Endothelial cell of hepatic sinusoid (primary cell): ENCODE measurements at regions not wholly inside any gene's neighbourhood (a gene's known extent, or its start where the extent isn't known, plus 50 kb on each side); places are given as distances from the start of the nearest gene placed in this dataset.

Experiments used
- in situ Hi-C: cut with HindIII; loops from 2 replicates; pipeline ENCODE4 v1.10.0; 2017; ENCODE audit warnings: low sequenced_read_pairs

DNA sequence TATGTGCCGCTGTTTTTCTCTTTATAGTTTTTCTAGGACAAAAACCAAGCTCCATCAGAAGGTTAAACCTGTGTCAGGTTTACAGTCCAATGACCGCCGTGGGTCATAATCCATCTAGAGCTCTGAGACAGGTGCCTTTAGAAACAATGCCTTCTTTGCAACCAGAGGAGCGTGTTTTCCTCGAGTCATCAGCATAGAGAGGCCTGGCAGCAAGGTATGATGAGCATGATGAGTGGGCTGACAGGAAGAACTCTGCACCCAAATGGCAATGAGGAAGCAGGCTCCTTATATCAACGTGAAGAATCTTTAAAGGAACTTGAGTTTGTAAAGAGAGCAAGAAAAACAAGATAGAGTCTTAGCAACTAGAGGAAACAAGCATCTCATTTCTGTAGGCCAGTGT lies 60.5 kb upstream of the NUDT4 start:
- in situ Hi-C loops: no loop called here

DNA sequence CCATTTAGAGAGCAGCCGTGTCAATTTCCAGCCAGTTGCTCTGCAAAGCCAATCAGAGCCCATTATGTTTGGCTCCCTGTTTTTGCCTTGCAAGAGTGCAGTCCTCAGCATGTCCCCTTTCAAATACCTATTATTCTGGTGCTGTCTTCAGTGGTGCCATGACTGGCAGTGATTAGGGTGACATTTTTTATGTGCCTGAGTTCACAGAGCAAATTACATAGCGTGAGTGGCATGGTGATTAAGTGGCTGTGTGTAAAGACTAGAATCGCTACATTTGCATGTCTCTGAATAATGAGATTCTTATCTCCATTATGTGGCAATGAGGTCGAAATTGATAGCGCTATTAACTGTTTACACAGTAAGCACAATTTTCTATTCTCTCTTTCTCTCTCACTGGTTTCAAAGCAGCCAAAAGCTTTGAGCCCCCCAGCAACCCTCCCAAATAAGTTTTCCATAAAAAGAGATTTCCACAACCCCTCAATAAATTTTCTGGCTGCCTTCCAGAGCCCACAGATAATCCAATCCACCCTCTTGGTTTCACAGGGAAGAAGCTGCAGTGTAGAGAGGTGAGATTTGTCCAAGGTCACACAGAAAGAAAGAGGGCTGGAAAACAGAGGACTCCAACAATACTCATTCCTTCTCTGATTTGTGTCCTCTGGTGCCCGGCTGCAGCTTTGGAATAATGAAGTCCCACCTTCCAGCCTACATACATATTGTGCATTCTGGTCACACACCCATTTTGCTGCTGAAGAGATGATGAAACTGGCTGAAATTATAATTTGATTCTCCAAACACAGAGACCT lies 58.8 kb upstream of the NUDT4 start:
- in situ Hi-C loops: no loop called here

DNA sequence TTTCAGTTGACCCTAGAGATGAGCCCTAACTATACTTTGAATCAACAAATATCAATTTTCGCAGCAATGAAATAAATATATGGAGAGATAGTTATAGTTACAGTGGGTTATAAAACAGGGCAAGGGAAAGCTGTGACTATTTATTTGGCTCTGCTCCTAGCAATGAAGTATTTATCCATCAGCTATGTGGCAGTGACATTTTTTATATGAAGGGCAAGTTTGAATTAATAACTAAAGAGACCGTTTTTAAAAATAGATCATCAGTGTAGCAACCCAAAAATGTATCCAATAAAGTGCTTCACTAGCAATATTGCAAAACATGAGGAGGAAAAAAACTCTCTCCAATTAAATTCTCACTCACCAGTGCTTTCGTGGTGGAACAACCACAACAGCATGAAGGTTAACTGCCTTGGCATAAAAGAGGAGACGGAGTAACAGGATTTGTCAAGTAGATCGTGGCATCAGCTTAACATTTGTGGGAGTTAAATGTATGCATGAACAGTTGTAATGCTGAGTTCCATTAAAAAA lies 58.1 kb upstream of the NUDT4 start:
- in situ Hi-C loops: no loop called here

DNA sequence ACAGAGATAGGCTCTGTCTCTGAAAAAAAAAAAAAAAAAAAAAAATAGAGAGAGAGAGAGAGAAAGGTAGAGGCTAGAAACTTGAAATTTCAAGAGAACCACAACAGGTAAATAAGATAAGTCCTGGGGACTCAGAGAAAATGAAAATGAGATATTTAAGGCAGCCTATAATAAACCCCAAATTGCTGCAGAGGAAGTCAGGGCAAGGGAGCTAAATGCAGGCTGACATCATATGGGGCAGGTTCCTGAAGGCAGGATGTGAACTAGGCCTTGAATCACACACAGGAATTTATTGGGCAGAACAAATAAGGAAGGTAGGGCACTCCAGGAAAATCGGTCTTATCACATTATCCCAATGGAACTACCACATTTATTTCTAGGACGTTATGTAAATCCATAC lies 54.9 kb upstream of the NUDT4 start:
- in situ Hi-C loops: no loop called here

DNA sequence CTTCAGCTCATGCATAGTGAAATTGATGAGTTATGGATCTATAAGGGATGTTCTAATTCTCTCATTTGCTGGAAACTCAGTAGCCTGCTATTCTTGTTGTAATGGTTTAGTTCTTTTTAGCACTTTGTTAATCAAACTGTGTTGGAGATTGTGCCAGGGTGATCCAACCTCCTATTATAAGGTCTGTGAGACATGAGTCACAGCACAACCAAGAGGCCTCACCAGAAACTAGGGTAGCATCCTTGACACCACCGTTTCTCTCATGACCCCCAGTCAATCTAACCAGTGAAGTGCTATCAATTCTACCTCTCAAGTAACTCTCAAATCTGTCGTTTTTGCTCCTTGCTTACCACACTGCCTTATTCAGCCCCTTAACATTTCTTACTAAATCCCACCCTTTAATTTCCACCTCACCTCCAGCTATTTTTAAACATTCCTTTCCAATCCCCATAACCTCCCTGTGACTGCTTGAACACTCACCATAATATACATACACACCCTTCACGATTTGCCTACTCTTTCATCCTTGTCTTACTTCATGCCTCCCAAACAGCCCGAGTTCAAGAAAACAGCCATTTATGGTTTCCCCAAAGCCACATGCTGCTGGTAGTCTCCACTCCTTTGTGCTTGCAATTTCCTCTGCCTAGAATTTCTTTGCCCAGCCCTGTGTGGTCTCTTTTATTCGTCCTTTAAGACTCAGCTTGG lies 53.9 kb upstream of the NUDT4 start:
- in situ Hi-C loops: no loop called here

DNA sequence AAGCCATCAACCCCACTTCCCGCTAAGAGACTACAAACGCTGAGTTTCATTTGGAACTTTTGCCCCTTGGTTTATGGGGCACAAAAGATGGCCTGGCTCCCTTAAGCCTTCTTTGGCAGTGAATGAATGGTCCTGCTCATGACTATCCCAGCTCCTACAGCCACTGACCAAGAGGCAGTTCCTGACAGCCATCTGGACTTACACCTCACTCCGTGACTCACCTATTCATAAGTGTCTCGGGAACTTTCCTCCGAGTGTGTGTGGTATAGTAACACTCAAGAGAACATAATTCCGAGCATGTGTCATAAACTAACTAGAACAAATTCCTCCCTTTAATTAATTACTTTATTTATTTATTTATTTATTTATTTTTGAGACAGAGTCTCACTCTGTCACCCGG lies 51.9 kb upstream of the NUDT4 start:
- in situ Hi-C loops: no loop called here
